ENCODE measurements at regions not wholly inside any gene's neighbourhood (a gene's known extent, or its start where the extent isn't known, plus 50 kb on each side); places are given as distances from the start of the nearest gene placed in this dataset.
"Not testable (repeated sequence)": the region's sequence is repeated elsewhere in the genome, so short reads cannot be mapped to it uniquely, and the experiment has no call there.

- Histone ChIP-seq H3K9ac (ENCODE audit: low read length in 5 of 5) (no peak overlapping the region), H3K9me3 (ENCODE audit: control insufficient read depth in 5 of 5, low read length in 5 of 5) (no peaks in the 10 kb centered on the region), H3K4me1 (ENCODE audit: control insufficient read depth in 5 of 5, insufficient read depth in 5 of 5, low read length in 5 of 5) (no peaks in the 10 kb centered on the region), H3K4me3 (ENCODE audit: low read depth in 1 of 5, low read length in 5 of 5) (no peak overlapping the region), H3K27me3 (ENCODE audit: control insufficient read depth in 5 of 5, insufficient read depth in 4 of 5, low read length in 5 of 5) (no peaks in the 10 kb centered on the region), H3K27ac (ENCODE audit: low read depth, low read length) (no peak overlapping the region), H3K36me3 (ENCODE audit: control insufficient read depth in 5 of 5, insufficient read depth in 5 of 5, low read length in 5 of 5) (no peaks in the 10 kb centered on the region)
Observed at GRCh38 chr17:14724770-14725169, 423.9 kb downstream of the HS3ST3B1 start.

DNA sequence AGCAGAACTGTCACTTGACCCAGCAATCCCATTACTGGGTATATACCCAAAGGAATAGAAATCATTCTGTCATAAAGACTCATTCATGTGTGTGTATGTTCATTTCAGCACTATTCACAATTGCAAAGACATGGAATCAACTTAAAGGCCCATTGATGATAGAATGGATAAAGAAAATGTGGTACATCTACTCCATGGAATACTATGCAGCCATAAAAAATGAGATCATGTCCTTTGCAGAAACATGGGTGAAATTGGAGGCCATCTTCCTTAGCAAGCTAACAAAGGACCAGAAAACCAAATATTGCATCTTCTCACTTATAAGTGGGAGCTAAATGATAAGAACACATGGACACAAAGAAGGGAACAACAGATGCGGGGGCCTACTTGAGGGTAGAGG lies 422.5 kb downstream of the HS3ST3B1 start:
- H3K4me1 ChIP-seq (ENCODE audit: control insufficient read depth in 5 of 5, insufficient read depth in 5 of 5, low read length in 5 of 5); H3K36me3 ChIP-seq (ENCODE audit: control insufficient read depth in 5 of 5, insufficient read depth in 5 of 5, low read length in 5 of 5); H3K27me3 ChIP-seq (ENCODE audit: control insufficient read depth in 5 of 5, insufficient read depth in 4 of 5, low read length in 5 of 5); H3K27ac ChIP-seq (ENCODE audit: low read depth, low read length); H3K9me3 ChIP-seq (ENCODE audit: control insufficient read depth in 5 of 5, low read length in 5 of 5); H3K4me3 ChIP-seq (ENCODE audit: low read depth in 1 of 5, low read length in 5 of 5); H3K9ac ChIP-seq (ENCODE audit: low read length in 5 of 5): not testable (repeated sequence)

DNA sequence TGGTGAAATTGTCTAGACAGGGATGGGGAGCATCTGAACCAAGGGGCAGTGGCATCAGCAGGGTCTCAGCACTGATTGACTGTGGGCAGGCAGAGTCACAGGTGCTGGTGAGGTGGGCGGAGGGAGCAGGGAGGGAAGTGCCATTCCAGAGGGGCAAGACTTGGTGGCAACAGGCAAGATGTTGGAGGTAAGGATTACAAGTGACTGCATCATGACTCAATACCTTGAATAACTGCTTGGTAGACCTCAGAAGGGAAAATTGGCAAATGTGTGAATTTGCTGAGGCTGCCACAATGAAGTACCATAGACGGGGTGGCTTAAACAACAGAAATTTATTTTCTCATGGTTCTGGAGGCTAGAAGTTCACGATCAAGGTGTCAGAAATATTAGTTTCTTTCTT lies 419.1 kb downstream of the HS3ST3B1 start:
- no peaks in the 10 kb centered on the region for H3K36me3 ChIP-seq (ENCODE audit: control insufficient read depth in 5 of 5, insufficient read depth in 5 of 5, low read length in 5 of 5)
- no peak overlapping the region for H3K4me3 ChIP-seq (ENCODE audit: low read depth in 1 of 5, low read length in 5 of 5)

DNA sequence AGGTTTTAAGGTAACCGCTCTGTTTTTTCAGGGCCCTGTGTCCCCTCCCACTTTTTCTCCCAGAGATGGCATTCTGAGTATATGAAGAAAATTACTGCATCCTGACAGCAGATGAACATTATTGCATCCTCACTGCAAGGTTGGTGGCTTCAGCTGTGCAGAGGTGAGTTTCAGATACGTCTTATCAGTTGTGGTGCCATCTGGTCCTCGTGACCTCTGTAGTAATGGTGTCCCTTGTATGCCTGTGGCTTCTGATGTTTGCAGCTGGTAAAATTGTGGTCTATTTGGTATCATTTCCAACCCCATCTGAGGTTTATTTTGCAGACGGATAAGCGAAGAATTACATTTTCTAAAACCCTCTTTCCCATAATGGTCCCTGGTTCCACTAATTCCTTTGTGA lies 417.0 kb downstream of the HS3ST3B1 start:
- Histone ChIP-seq H3K4me3 (ENCODE audit: low read depth in 1 of 5, low read length in 5 of 5) (no peak overlapping the region), H3K27me3 (ENCODE audit: control insufficient read depth in 5 of 5, insufficient read depth in 4 of 5, low read length in 5 of 5) (no peaks in the 10 kb centered on the region)

More for the DNA sequence above, 419.1 kb downstream of the HS3ST3B1 start:
- Histone ChIP-seq H3K27me3 (ENCODE audit: control insufficient read depth in 5 of 5, insufficient read depth in 4 of 5, low read length in 5 of 5) (no peaks in the 10 kb centered on the region), H3K9ac (ENCODE audit: low read length in 5 of 5) (no peak overlapping the region), H3K4me1 (ENCODE audit: control insufficient read depth in 5 of 5, insufficient read depth in 5 of 5, low read length in 5 of 5) (no peaks in the 10 kb centered on the region), H3K27ac (ENCODE audit: low read depth, low read length) (no peak overlapping the region), H3K9me3 (ENCODE audit: control insufficient read depth in 5 of 5, low read length in 5 of 5) (no peaks in the 10 kb centered on the region)

DNA sequence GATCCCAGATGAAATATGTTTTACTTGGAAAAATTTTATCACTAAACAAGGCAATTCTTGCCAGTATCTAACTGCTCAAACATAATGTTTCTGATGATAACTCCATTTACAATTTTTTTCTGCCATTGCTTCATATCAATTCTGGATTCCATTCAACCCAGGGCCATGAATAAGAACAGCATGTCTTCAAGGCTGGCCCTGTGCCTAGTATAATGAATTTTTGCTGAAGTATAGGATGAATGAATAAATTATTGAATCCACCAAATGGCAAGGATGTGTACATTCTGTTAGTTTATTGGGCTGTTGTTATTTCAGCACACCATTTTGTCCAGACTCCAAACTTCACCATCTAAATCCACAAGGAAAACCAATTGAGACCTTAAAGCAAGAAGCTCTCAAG lies 414.7 kb downstream of the HS3ST3B1 start:
- Histone ChIP-seq H3K27ac (ENCODE audit: low read depth, low read length) (no peak overlapping the region), H3K27me3 (ENCODE audit: control insufficient read depth in 5 of 5, insufficient read depth in 4 of 5, low read length in 5 of 5) (no peaks in the 10 kb centered on the region), H3K9ac (ENCODE audit: low read length in 5 of 5) (no peak overlapping the region), H3K9me3 (ENCODE audit: control insufficient read depth in 5 of 5, low read length in 5 of 5) (no peaks in the 10 kb centered on the region), H3K4me1 (ENCODE audit: control insufficient read depth in 5 of 5, insufficient read depth in 5 of 5, low read length in 5 of 5) (peaks cover 0 to 4% (median 0%) of the 10 kb centered on the region in 5 donors), H3K36me3 (ENCODE audit: control insufficient read depth in 5 of 5, insufficient read depth in 5 of 5, low read length in 5 of 5) (no peaks in the 10 kb centered on the region), H3K4me3 (ENCODE audit: low read depth in 1 of 5, low read length in 5 of 5) (no peak overlapping the region)

More for the DNA sequence above, 417.0 kb downstream of the HS3ST3B1 start:
- H3K27ac ChIP-seq (ENCODE audit: low read depth, low read length) = no peak overlapping the region
- no peaks in the 10 kb centered on the region for H3K9me3 ChIP-seq (ENCODE audit: control insufficient read depth in 5 of 5, low read length in 5 of 5)
- H3K9ac ChIP-seq (ENCODE audit: low read length in 5 of 5) = no peak overlapping the region
- peaks cover 0 to 3% (median 0%) of the 10 kb centered on the region in 5 donors for H3K4me1 ChIP-seq (ENCODE audit: control insufficient read depth in 5 of 5, insufficient read depth in 5 of 5, low read length in 5 of 5)
- no peaks in the 10 kb centered on the region for H3K36me3 ChIP-seq (ENCODE audit: control insufficient read depth in 5 of 5, insufficient read depth in 5 of 5, low read length in 5 of 5)

- Histone ChIP-seq H3K27me3 (ENCODE audit: control insufficient read depth in 5 of 5, insufficient read depth in 4 of 5, low read length in 5 of 5) (no peaks in the 10 kb centered on the region), H3K4me3 (ENCODE audit: low read depth in 1 of 5, low read length in 5 of 5) (no peak overlapping the region), H3K36me3 (ENCODE audit: control insufficient read depth in 5 of 5, insufficient read depth in 5 of 5, low read length in 5 of 5) (no peaks in the 10 kb centered on the region), H3K4me1 (ENCODE audit: control insufficient read depth in 5 of 5, insufficient read depth in 5 of 5, low read length in 5 of 5) (peaks cover 0 to 4% (median 0%) of the 10 kb centered on the region in 5 donors), H3K9me3 (ENCODE audit: control insufficient read depth in 5 of 5, low read length in 5 of 5) (no peaks in the 10 kb centered on the region), H3K27ac (ENCODE audit: low read depth, low read length) (no peak overlapping the region), H3K9ac (ENCODE audit: low read length in 5 of 5) (no peak overlapping the region)
Observed at GRCh38 chr17:14712611-14713021, 411.7 kb downstream of the HS3ST3B1 start.

DNA sequence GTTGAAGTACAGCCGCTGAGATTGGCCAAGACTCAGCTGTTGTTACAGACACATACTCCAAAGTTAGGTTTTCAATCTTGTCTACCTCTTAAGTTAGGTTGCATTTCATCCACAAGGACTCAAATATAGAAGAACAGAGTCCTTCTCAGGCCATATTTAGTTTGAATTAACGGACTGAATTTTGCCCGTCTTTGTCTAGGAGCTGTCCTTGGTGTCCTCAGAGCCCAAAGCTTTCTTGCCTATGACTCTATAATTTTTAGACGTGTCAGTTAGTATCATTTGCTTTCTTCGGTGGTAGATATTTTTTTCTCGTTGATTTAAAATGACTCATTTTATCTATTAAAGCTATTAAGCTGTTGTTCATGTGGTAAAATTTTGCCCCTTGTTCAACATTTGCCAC lies 403.2 kb downstream of the HS3ST3B1 start:
- Histone ChIP-seq H3K4me1 (ENCODE audit: control insufficient read depth in 5 of 5, insufficient read depth in 5 of 5, low read length in 5 of 5) (no peaks in the 10 kb centered on the region), H3K27me3 (ENCODE audit: control insufficient read depth in 5 of 5, insufficient read depth in 4 of 5, low read length in 5 of 5) (no peaks in the 10 kb centered on the region), H3K9me3 (ENCODE audit: control insufficient read depth in 5 of 5, low read length in 5 of 5) (peaks cover 0 to 3% (median 0%) of the 10 kb centered on the region in 5 donors), H3K36me3 (ENCODE audit: control insufficient read depth in 5 of 5, insufficient read depth in 5 of 5, low read length in 5 of 5) (no peaks in the 10 kb centered on the region), H3K4me3 (ENCODE audit: low read depth in 1 of 5, low read length in 5 of 5) (no peak overlapping the region), H3K9ac (ENCODE audit: low read length in 5 of 5) (no peak overlapping the region), H3K27ac (ENCODE audit: low read depth, low read length) (no peak overlapping the region)

DNA sequence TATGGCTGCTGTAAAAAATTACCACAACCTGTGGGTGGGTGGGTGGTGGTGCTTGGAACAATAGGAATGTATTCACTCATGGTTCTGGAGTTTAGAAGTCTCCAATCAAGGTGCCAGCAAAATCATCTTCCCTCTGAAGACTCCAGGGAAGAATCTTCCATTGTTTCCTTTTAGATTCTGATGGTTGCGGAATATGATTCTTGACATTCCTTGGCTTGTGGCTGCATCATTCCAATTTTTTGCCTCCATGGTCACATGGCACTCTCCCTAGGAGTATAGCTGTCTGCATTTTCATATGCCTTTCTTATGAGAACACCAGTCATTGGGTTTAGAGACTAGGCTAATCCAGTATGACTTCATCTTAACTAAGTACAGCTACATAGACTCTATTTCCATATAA lies 401.0 kb downstream of the HS3ST3B1 start:
- Histone ChIP-seq H3K4me3 (ENCODE audit: low read depth in 1 of 5, low read length in 5 of 5) (no peak overlapping the region), H3K9me3 (ENCODE audit: control insufficient read depth in 5 of 5, low read length in 5 of 5) (peaks cover 0 to 3% (median 0%) of the 10 kb centered on the region in 5 donors), H3K27me3 (ENCODE audit: control insufficient read depth in 5 of 5, insufficient read depth in 4 of 5, low read length in 5 of 5) (no peaks in the 10 kb centered on the region)

GRCh38 chr17:14699574-14700185 lies 398.8 kb downstream of the HS3ST3B1 start:
- H3K9ac ChIP-seq (ENCODE audit: low read length in 5 of 5) = no peak overlapping the region
- no peaks in the 10 kb centered on the region for H3K27me3 ChIP-seq (ENCODE audit: control insufficient read depth in 5 of 5, insufficient read depth in 4 of 5, low read length in 5 of 5)
- H3K4me3 ChIP-seq (ENCODE audit: low read depth in 1 of 5, low read length in 5 of 5) = no peak overlapping the region
- H3K36me3 ChIP-seq (ENCODE audit: control insufficient read depth in 5 of 5, insufficient read depth in 5 of 5, low read length in 5 of 5) = no peaks in the 10 kb centered on the region
- no peak overlapping the region for H3K27ac ChIP-seq (ENCODE audit: low read depth, low read length)
- H3K9me3 ChIP-seq (ENCODE audit: control insufficient read depth in 5 of 5, low read length in 5 of 5) = peaks cover 0 to 3% (median 0%) of the 10 kb centered on the region in 5 donors
- H3K4me1 ChIP-seq (ENCODE audit: control insufficient read depth in 5 of 5, insufficient read depth in 5 of 5, low read length in 5 of 5) = no peaks in the 10 kb centered on the region

More for the DNA sequence above, 401.0 kb downstream of the HS3ST3B1 start:
- no peak overlapping the region for H3K9ac ChIP-seq (ENCODE audit: low read length in 5 of 5)
- no peaks in the 10 kb centered on the region for H3K36me3 ChIP-seq (ENCODE audit: control insufficient read depth in 5 of 5, insufficient read depth in 5 of 5, low read length in 5 of 5)
- H3K4me1 ChIP-seq (ENCODE audit: control insufficient read depth in 5 of 5, insufficient read depth in 5 of 5, low read length in 5 of 5) = no peaks in the 10 kb centered on the region
- H3K27ac ChIP-seq (ENCODE audit: low read depth, low read length) = no peak overlapping the region

- H3K4me1 ChIP-seq (ENCODE audit: control insufficient read depth in 5 of 5, insufficient read depth in 5 of 5, low read length in 5 of 5) = no peaks in the 10 kb centered on the region
- no peaks in the 10 kb centered on the region for H3K27me3 ChIP-seq (ENCODE audit: control insufficient read depth in 5 of 5, insufficient read depth in 4 of 5, low read length in 5 of 5)
- no peak overlapping the region for H3K27ac ChIP-seq (ENCODE audit: low read depth, low read length)
Observed at GRCh38 chr17:14693382-14693781, 392.5 kb downstream of the HS3ST3B1 start.

More at GRCh38 chr17:14693382-14693781, 392.5 kb downstream of the HS3ST3B1 start:
- H3K4me3 ChIP-seq (ENCODE audit: low read depth in 1 of 5, low read length in 5 of 5) = no peak overlapping the region
- no peaks in the 10 kb centered on the region for H3K36me3 ChIP-seq (ENCODE audit: control insufficient read depth in 5 of 5, insufficient read depth in 5 of 5, low read length in 5 of 5)
- H3K9ac ChIP-seq (ENCODE audit: low read length in 5 of 5) = no peak overlapping the region
- H3K9me3 ChIP-seq (ENCODE audit: control insufficient read depth in 5 of 5, low read length in 5 of 5) = peaks cover 0 to 3% (median 0%) of the 10 kb centered on the region in 5 donors

Data from subcutaneous abdominal adipose tissue (tissue), 5 donors.